SKM-1 (cell line): ENCODE measurements at regions not wholly inside any gene's neighbourhood (a gene's known extent, or its start where the extent isn't known, plus 50 kb on each side); places are given as distances from the start of the nearest gene placed in this dataset.

ENCODE experiments used
- DNase-seq: peaks from one replicate; lab custom pipeline; 2025; ENCODE audit not compliant: unreplicated experiment; lab: John Stamatoyannopoulos, UW

GRCh38 chr11:23542189-23542588, 681.9 kb upstream of the CCDC179 start:
- DNase-seq, result no peak

- DNase-seq, result no peak
Measured at GRCh38 chr11:23542816-23543215, 682.5 kb upstream of the CCDC179 start.

GRCh38 chr11:23543651-23544222, 683.5 kb upstream of the CCDC179 start:
- DNase-seq, result no peak

GRCh38 chr11:23551706-23552105, 691.4 kb upstream of the CCDC179 start:
- no peak for DNase-seq

- no peak for DNase-seq
Measured at GRCh38 chr11:23554002-23554401, 693.7 kb upstream of the CCDC179 start.

- DNase-seq, result no peak
Measured at GRCh38 chr11:23555085-23555484, 694.8 kb upstream of the CCDC179 start.

- DNase-seq, result no peak
Measured at GRCh38 chr11:23556163-23556750, 696.0 kb upstream of the CCDC179 start.

- DNase-seq, result no peak
Measured at GRCh38 chr11:23563591-23563990, 703.3 kb upstream of the CCDC179 start.

- no peak for DNase-seq
Measured at GRCh38 chr11:23564370-23564769, 704.1 kb upstream of the CCDC179 start.

GRCh38 chr11:23569134-23569533, 708.9 kb upstream of the CCDC179 start:
- DNase-seq, result no peak

GRCh38 chr11:23569547-23569946, 709.3 kb upstream of the CCDC179 start:
- DNase-seq, result no peak

- no peak for DNase-seq
Measured at GRCh38 chr11:23570828-23571227, 710.6 kb upstream of the CCDC179 start.

- DNase-seq, result no peak
Measured at GRCh38 chr11:23573429-23573828, 713.2 kb upstream of the CCDC179 start.

- no peak for DNase-seq
Measured at GRCh38 chr11:23574149-23574548, 713.9 kb upstream of the CCDC179 start.

GRCh38 chr11:23577296-23577695, 717.0 kb upstream of the CCDC179 start:
- no peak for DNase-seq

- DNase-seq, result no peak
Measured at GRCh38 chr11:23585416-23586104, 725.3 kb upstream of the CCDC179 start.

GRCh38 chr11:23586173-23586572, 725.9 kb upstream of the CCDC179 start:
- DNase-seq, result no peak

GRCh38 chr11:23590596-23591308, 730.5 kb upstream of the CCDC179 start:
- DNase-seq, result no peak

GRCh38 chr11:23594755-23595154, 734.5 kb upstream of the CCDC179 start:
- no peak for DNase-seq

GRCh38 chr11:23604966-23605365, 744.7 kb upstream of the CCDC179 start:
- DNase-seq, result no peak

- DNase-seq, result no peak
Measured at GRCh38 chr11:23606191-23606590, 745.9 kb upstream of the CCDC179 start.

GRCh38 chr11:23611726-23612125, 751.5 kb upstream of the CCDC179 start:
- no peak for DNase-seq
